GM21381 (cell line): ENCODE measurements at regions not wholly inside any gene's neighbourhood (a gene's known extent, or its start where the extent isn't known, plus 50 kb on each side); places are given as distances from the start of the nearest gene placed in this dataset.
"Not testable (repeated sequence)": the region's sequence is repeated elsewhere in the genome, so short reads cannot be mapped to it uniquely, and the experiment has no call there.

Experiments
- ATAC-seq: cut with Tn5 transposase; IDR thresholded peaks from one replicate; pipeline ENCODE4 v1.9.1; 2021; ENCODE audit warnings: mild to moderate bottlenecking, moderate library complexity; ENCODE audit not compliant: unreplicated experiment

DNA sequence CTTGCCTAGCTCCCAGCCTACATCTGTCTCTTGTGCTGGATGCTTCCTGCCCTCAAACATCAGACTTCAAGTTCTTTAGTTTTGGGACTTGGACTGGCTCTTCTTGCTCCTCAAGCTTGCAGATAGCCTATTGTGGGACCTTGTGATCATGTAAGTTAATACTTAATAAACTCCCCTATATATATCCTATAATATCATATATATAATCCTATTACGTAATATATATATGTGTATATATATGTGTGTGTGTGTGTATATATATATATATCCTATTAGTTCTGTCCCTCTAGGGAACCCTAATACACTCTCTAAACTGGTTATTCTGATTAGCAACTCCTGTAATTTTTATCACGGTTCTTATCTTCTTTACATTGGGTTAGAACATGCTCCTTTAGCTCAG lies 274.9 kb upstream of the USP25 start:
- ATAC-seq = not testable (repeated sequence)

DNA sequence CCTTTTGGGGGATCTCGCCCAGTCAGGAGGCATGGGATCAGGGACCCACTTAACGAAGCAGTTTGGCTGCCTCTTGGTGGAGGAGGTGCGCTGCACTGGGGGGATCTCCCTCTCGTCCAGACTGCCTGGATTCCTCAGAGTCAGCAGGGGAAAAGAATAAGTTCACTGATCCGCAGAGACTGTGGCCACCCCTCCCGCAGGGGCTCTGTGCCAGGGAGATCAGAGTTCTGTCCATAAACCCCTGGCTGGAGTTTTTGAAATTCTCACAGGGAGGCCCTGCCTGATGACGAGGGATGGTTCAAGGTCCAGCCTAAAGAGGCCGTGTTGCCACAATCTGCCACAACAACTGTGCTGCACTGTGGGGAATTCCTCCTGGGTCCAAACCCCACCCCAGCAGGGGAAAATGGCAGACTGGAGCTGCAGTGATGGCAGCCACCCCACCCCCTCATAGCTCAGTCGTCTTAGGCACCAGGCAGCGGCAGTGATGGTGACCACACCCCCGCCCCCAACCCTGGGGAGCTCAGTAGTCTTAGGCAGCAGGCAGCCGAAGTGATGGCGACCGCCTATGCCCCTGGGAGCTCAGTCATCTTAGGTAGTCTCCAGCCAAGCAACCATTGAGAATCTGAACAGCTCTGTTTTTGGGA lies 273.8 kb upstream of the USP25 start:
- no peak for ATAC-seq

DNA sequence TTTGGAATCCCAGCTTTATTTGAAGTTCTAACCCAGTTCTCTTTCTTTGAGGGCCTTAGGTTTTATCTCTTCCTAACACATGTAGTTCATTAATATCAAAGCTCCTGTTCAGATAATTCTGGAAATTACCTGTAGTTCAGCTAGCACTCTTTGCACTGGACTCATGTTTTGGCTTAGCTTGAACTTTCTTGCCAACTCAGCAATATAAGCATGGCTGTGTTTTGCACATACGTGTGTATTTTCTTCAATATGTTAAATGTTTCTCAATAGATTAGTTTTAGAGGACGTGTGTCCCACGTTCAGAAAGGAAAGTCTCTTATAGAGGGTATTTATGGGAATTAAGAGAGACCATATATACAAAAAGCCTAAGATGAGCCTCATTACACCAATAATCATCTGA lies 271.8 kb upstream of the USP25 start:
- no peak for ATAC-seq

DNA sequence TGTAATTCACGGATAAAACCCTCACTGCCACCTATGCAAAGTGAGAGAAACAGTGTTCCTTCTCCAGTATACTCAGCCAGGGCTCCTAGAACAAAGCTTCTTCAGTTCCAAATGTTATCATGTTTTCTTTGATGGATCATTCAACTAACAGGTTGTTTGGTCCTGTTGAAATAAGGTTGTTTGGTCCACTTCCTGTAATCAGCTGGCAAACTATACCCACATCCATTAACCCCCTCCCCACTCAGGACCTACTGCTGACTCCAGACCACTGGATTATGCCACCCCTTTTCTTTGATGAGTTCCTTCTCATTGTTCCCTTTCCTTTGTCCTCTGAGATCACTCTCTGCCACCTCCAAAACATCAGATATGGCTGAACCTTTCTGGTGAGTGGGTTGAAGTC lies 267.7 kb upstream of the USP25 start:
- no peak for ATAC-seq

DNA sequence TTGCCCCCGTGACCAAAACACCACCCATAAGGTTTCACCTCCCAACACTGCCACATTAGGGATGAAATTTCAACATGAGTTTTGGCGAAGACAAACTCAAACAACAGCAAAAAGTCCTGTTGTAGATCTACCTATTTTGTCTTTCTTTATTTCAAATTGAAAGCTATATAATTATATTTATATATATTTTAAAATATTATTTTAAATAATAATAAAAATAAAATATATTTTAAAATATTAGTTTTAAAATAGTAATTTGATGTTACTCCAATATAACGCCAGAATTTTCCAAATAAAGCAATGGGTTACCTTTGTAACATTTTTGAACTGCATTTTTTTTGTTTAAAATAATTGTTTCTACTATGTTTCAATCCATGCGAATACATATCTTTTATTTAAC lies 263.5 kb upstream of the USP25 start:
- ATAC-seq = no peak

DNA sequence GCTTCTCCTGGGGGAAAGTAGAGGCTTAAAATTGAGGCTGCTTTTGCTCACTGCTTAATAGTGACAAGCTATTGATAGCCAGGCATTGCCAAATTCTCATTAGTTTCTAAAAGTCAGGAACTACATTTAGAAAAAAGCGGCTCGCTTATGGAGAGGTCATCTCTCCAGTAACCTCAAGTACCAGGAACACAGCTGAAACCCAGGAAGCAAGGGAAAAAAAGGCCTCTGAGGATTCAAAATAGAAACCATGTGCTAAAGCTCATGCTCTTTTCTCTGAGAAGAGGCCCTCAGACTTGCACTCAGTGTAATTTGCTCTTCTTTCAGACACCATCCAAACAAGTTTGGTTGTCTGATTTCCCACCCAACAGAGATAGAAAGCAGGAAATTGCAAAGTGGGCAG lies 261.4 kb upstream of the USP25 start:
- ATAC-seq = no peak

DNA sequence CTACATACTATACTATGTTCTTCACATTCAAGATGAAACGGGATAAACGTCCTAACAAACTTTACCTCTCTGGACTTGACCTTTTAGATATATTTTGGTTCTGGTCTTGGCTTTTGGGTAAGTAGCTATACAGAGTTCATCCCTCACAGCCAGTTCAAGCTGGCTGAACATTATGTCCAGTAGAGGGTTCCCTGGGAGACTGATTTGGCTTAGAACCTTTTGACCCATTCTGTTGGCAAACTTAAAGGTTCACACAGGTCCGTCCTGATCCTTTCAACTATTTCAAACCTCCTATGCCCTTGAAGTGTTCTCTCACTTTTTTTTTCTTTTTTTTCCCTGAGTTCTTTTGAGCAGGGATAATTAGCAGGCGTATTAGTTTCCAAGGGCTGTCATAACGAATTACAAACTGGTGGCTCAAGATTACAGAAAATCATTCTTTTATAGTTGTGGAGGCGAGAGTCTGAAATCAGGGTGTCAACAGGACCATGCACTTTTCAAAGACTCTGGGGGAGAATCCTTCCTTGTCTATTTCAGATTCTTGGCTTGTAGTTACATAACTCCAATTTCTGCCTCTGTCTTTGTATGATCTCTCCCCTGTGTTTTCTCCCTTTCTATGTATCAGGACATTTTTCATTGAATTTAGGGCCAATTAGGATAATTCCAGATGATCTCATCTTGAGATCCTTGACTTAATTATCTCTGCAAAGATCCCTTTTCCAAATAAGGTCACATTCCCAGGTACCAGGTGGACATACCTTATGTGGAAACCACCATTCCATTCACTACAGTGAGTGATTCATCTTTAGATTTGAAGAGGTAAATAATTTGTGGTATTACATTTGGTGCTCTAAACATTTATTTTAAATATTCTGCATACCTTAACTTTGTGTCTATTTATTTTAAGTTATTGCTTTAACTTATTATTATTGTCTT lies 257.4 kb upstream of the USP25 start:
- no peak for ATAC-seq

DNA sequence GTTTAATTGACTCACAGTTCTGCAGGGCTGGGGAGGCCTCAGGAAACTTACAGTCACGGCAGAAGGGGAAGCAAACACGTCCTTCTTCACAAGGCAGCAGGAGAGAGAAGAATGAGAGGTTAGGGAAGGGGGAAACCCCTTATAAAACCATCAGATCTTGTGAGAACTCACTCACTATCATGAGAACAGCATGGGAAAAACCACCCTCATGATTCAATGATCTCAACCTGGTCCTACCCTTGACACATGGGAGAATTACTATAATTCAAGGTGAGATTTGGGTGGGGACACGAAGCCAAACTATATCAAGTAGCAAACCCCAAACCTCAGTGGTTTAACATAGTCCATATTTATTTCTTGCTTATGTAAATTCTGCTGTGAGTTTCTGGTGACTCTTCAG lies 252.0 kb upstream of the USP25 start:
- ATAC-seq = not testable (repeated sequence)

DNA sequence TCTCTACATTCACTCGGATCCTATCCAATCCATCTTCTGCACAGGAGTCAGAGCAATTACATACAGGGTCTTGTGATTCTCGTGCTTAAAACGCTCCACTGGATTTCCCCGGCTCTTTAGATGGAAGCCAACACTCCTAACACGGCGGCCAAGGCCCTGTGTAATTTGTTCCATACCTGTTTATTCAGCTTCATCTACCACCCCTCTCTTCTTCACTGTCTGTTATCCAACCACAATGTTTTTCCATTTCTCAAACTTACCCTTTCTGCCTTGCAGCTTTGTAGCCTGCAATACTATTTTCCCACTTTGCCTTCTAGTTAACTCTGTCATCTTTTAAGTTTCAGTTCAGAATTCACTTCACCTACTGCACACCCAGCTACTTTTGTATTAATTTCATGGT lies 249.6 kb upstream of the USP25 start:
- ATAC-seq = no peak

DNA sequence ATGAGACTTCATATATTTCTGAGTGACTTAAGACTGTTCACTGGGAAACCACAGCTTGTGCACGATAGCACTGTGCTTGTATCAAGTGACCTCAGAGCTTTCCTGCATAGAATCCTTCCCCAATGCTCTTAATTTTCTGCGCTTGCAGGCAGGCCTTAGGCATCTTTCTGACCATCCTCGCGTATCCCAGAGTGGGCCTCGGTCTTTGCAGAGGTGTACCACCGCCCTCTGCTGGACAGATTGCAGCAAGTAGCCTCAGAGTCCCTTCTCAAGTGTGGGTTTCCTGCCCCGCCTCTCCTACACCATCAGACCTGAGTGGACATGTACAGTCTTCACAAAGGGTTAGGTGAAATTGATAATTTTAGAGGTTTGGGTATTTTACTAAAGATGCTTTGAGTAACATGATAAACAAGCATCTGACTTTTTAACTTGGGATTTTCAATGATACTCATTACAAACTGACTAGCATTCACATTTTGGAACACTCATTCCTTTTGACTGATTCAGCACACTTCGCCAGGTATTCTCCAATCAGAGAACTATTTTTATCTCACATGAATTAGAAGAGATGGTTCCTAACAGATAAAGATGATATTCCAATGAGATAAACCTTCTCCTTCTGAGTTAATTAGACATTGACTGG lies 246.5 kb upstream of the USP25 start:
- ATAC-seq = peak; percentile 99

DNA sequence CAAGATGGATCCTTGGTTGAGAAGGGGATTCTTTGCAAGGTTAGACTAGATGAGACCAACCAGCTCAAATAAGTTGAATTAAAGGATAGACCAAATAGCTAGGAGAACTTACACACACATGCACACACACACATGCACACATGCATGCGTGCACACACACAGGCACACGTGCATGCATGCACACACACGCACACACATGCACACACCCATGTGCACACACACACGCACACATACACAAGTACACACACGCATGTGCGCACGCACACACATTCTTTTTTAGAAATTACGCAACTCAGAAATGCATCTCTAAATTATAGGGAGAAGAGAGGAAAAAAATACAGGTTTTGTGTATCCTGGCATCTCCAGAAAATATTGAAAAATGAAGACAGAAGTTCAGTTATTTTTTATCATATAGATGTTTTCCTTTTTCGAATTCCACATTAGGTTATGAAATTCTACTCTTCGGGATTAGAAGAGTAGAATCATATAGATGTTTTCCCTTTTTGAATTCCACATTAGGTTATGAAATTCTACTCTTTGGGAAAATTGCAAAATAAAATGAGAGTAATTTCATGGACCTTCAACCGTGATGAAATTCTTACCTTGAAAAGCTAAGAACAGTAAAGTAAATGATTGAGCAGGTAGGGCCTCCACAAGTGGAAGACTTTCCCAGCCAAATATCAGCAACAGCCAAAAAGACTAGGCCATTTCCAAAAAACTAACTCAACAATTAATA lies 243.2 kb upstream of the USP25 start:
- ATAC-seq = no peak

DNA sequence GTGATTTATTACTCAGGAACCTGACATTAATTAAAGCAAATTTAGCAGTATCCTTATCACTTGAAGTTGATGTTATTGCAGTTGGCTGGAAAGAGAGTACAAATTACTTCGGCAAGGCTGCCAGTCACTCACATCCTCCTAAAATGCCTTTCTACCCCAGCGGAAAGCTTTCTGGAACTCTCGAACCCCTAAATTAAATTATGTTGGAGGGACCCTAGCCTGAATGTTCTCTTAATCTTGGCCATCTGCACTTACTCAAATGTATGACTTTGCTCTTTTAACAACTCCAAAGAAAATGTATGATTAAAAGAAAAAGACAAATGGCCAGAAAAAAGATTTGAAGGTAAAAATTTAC lies 242.6 kb upstream of the USP25 start:
- ATAC-seq = no peak

DNA sequence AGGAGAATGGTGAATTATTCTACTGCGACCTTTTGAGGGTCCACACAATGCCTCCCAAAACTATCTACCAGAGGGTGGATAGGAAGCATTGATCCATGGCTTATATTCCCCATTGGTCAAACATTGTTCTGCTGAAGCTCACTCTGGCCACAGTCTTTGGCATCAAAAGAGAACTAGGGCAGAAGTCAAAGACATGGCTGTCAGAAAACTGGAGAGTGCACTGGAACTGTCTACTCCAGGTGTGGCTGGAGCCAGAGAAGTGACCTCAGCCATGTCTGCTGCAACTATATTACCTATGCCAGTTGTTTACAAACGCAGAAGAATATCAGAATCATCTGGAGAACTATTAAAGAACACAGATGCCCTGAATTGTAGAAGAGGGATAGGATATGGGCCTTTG lies 238.7 kb upstream of the USP25 start:
- ATAC-seq = no peak

DNA sequence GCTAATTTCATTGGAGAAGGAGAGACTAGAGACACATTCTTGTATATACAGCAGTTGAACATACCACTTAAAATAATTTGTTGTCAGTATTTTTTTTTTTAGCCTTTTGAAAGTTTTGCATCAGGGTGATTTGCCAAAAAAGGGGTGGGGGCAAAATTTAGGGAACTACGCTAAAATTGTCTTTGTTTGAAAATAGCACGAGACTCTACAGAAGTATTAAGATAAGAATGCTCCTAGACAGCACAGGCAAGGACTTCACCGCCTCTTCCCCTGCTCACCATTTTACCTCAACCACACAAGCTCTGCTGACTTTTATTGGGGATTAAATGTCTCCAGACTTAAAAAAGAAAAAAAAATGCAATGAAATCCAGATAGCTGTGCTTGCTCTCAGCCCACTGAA lies 236.1 kb upstream of the USP25 start:
- no peak for ATAC-seq

DNA sequence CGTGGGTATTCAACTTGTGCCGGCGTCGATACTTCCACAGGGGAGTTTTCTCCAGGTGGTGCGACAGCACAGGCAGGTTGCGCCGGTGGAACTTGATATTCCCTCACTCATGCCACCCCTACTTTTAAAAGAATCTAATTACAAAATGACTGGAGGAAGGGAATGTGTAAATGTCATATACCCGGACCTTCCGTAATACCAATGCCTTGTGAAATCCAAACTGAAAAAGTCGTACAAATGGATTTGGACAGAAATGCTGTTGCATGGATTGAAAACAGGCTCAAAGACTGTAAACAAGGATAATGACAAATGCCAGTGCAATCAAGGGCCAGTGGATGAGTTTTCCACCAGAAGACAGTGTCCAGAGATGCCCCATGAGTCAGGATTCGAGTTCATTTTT lies 235.3 kb upstream of the USP25 start:
- ATAC-seq = no peak

DNA sequence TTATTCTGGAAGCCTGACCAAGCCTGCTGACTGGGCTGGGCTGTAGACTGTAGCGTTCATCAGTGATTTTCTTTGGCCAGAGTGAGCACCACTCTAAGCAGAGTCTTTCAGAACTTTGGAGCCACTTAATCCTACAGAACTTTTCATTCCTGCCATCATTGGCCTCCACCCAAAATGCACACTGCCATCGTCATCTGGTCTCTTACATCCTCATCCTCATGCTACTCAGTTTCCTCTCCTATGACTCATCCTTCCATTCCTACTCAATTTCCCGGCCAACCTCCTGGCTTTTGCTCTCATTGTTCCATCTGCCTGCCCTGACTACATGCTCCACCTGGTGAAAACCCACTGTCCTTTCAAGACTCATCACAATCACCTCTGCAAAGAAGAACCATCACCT lies 233.8 kb upstream of the USP25 start:
- no peak for ATAC-seq

DNA sequence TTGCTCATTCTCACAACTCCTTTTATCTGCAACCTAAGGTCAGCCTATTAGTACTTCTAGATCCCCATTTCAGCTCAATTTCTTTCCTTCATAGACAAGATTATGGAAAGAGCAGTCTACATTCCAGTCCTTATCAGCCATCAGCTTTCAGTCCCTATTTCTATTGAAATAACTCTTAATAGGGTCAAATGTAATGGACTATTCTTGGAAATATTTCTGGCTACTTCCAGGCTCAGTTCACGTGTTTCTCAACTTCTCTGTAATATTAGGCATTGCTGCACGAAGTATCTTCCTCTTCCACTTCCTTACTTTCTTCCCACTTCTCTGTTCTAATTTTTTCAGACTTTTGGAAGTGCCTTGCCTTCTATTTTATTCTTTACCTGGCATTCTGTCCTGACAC lies 232.9 kb upstream of the USP25 start:
- ATAC-seq = no peak

DNA sequence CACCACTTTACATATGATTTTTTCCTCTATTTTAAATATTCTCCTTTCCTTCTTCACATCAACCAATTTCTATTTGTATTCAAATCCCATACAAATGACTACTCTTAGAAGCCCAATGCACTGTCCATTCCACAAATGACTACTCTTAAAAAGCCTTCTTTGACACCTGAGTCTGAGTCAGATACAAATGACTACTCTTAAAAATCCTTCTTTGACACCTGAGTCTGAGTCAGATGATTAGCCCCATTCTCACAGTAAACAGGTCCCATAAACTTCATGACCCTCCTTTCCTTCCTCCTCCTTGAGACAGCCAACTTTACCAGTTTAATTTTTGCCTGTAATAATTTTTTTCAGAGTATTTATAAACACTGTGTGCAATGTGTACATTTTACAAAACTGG lies 231.3 kb upstream of the USP25 start:
- ATAC-seq = no peak

DNA sequence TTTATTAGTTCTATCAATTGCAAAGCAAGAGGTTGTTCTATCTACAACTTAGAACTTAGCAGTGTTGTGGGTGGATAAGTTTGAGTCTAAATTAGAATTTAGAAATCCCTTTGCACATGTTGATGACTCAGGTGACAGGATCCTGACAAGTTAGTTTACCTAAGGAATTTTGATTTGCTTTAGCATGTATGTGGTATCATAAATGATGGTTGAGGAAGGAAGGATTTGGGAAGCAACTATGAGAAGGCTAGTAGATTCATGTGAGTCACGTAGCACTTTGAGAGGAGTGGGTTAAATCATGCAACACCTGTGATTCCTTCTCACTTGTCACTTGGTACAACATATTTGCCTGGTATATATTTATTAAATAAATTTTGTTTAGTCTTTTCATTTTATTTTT lies 223.7 kb upstream of the USP25 start:
- no peak for ATAC-seq

DNA sequence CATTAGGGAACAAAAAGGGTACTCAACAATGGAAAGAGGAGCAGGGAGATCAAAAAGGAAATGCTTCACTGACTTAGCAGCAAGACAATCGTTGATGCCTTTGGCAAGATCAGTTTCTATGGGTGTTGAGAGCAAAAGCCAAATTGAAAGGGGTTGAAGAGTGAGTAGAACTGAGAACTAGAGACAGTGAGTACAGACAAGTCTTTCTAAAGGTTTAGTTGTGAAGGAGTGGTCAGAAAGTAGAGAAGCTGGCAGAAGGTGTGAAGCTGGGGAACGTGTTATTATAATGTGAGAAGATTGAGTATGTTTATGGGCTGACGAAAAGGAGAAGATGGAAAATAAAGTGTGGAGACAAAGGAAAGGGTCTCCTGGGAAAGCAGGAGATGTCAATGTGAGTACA lies 221.2 kb upstream of the USP25 start:
- no peak for ATAC-seq
